ENCODE measurements at regions not wholly inside any gene's neighbourhood (a gene's known extent, or its start where the extent isn't known, plus 50 kb on each side); places are given as distances from the start of the nearest gene placed in this dataset.
A peak's percentile ranks its signal among the peaks of the same experiment; 100 is the strongest.

GRCh38 chr22:22388494-22388893 lies 120.0 kb downstream of the ZNF280B start:
- Histone ChIP-seq H3K23me2 (ENCODE audit: insufficient read length, low read depth, low read length, poor library complexity, severe bottlenecking) (no peaks in the 10 kb centered on the region), H2BK15ac (ENCODE audit: low read depth, low read length) (no peak overlapping the region), H2BK20ac (ENCODE audit: low read depth, low read length, poor library complexity, severe bottlenecking) (no peak overlapping the region), H2BK12ac (ENCODE audit: insufficient read length, low read depth, low read length) (no peak overlapping the region), H2AFZ (ENCODE audit: low read length) (no peak overlapping the region), H3K9ac (ENCODE audit: extremely low read depth, insufficient read length, low read length) (no peak overlapping the region), H3K79me1 (ENCODE audit: insufficient read depth, low read depth, low read length, poor library complexity, severe bottlenecking) (no peaks in the 10 kb centered on the region), H4K20me1 (ENCODE audit: control insufficient read depth, insufficient read depth, insufficient read length) (no peaks in the 10 kb centered on the region), H3K56ac (ENCODE audit: insufficient read length, low read depth, low read length) (no peak overlapping the region), H3K23ac (ENCODE audit: insufficient read length, low read depth, low read length) (no peak overlapping the region), H3K79me2 (ENCODE audit: insufficient read depth, low read length) (no peaks in the 10 kb centered on the region), H3K14ac (ENCODE audit: insufficient read depth, low read length) (no peak overlapping the region), H2AK5ac (ENCODE audit: insufficient read length, low read length) (no peak overlapping the region), H4K91ac (ENCODE audit: insufficient read length, low read depth, low read length) (no peak overlapping the region), H4K5ac (ENCODE audit: insufficient read length, low read depth, low read length) (no peak overlapping the region), H3T11ph (ENCODE audit: low read length) (no peak overlapping the region), H2BK120ac (ENCODE audit: low read depth, low read length, poor library complexity, severe bottlenecking) (no peak overlapping the region), H3K4me2 (ENCODE audit: insufficient read depth, insufficient read length, low read length) (no peak overlapping the region), H2BK5ac (ENCODE audit: insufficient read length, low read length) (no peak overlapping the region), H4K8ac (replicated peaks; ENCODE audit: insufficient read length, low read depth, low read length) (no peak overlapping the region), H3K4ac (ENCODE audit: low read depth, low read length) (no peak overlapping the region), H3K27me3 (ENCODE audit: insufficient read depth, low read length) (peaks cover 86% of the 10 kb centered on the region), H3K4me1 (ENCODE audit: insufficient read depth, low read length) (no peaks in the 10 kb centered on the region), H3K9me3 (ENCODE audit: control insufficient read depth, low read depth, low read length) (no peaks in the 10 kb centered on the region), H3K27ac (ENCODE audit: insufficient read length, low read depth, low read length) (no peak overlapping the region), H3K18ac (ENCODE audit: insufficient read length, low read depth, low read length) (no peak overlapping the region)
- Mint-ChIP-seq H3K36me3 (ENCODE audit: insufficient read depth in 1 of 3, low read depth in 3 of 3) (peaks cover 0 to 3% (median 0%) of the 10 kb centered on the region in 3 experiments; a peak in 1 of 7 replicates), H3K4me3 (no peak overlapping the region), H3K27ac (peak overlapping the region in 1 of 3 experiments; percentile 76; a peak in 1 of 7 replicates), H3K9me3 (peaks cover 6 to 17% of the 10 kb centered on the region in 2 experiments; a peak in 4 of 5 replicates), H3K4me1 (no peaks in the 10 kb centered on the region), H3K27me3 (ENCODE audit: low read depth) (peaks cover 100% of the 10 kb centered on the region)
- WGBS (ENCODE audit: extremely low coverage, insufficient read length, low lambda C conversion rate): no CpG with 5 or more reads among the region's 3 CpGs
- no peak for TF ChIP-seq CTCF (conservative IDR thresholded peaks at IDR 0.05)
- no peak for DNase-seq
